Suprapubic skin (tissue), 4 donors: ENCODE measurements at regions not wholly inside any gene's neighbourhood (a gene's known extent, or its start where the extent isn't known, plus 50 kb on each side); places are given as distances from the start of the nearest gene placed in this dataset.

Experiments used
- DNase-seq, 2 donors: peaks; one replicate each; pipeline ENCODE4 v3.0.0-alpha.2; 2019; ENCODE audit warnings: low spot score in 2 of 2
- H3K27ac ChIP-seq: fragments of 200-600 bp; sonication (generic); one replicate; pipeline ENCODE4 v1.5.1; 2019
- H3K27me3 ChIP-seq: fragments of 200-600 bp; sonication (generic); one replicate; pipeline ENCODE4 v1.5.1; 2019
- H3K36me3 ChIP-seq: fragments of 200-600 bp; sonication (generic); one replicate; pipeline ENCODE4 v1.5.1; 2019
- H3K4me1 ChIP-seq: fragments of 200-600 bp; sonication (generic); one replicate; pipeline ENCODE4 v1.5.1; 2019
- H3K4me3 ChIP-seq: fragments of 200-600 bp; sonication (generic); one replicate; pipeline ENCODE4 v1.5.1; 2019; ENCODE audit warnings: mild to moderate bottlenecking
- H3K9me3 ChIP-seq: fragments of 200-600 bp; sonication (generic); one replicate; pipeline ENCODE4 v1.5.1; 2019
- EP300 ChIP-seq: sonication (generic); formaldehyde crosslinking; IDR thresholded peaks from one replicate; pipeline ENCODE4 v1.6.1; 2017; ENCODE audit warnings: antibody characterized with exemption
- POLR2A ChIP-seq, 2 donors: fragments of 450-650 bp; IDR thresholded peaks; one replicate each; pipeline ENCODE4 v1.6.1; 2017; ENCODE audit warnings: antibody characterized with exemption in 2 of 2, mild to moderate bottlenecking in 2 of 2, moderate library complexity in 2 of 2
- POLR2AphosphoS5 ChIP-seq, 3 donors: sonication (generic); formaldehyde crosslinking; IDR thresholded peaks; one replicate each; pipeline ENCODE4 v1.6.1; 2017; ENCODE audit warnings: antibody characterized with exemption in 3 of 3
- WGBS: methylation state at CpG from one replicate; pipeline ENCODE4 v1.1.5; 2018; 5-methylcytosine and 5-hydroxymethylcytosine counted together
- TF ChIP-seq, protein P1 (sequence below), 2 donors: fragments of 200-600 bp in 1 of 2; fragments of 450-650 bp in 1 of 2; sonication (generic) in 1 of 2; IDR thresholded peaks; one replicate each; pipeline ENCODE4 v1.5.1; 2016 to 2019; ENCODE audit warnings: antibody characterized with exemption in 2 of 2, mild to moderate bottlenecking in 1 of 2, moderate library complexity in 1 of 2

DNA sequence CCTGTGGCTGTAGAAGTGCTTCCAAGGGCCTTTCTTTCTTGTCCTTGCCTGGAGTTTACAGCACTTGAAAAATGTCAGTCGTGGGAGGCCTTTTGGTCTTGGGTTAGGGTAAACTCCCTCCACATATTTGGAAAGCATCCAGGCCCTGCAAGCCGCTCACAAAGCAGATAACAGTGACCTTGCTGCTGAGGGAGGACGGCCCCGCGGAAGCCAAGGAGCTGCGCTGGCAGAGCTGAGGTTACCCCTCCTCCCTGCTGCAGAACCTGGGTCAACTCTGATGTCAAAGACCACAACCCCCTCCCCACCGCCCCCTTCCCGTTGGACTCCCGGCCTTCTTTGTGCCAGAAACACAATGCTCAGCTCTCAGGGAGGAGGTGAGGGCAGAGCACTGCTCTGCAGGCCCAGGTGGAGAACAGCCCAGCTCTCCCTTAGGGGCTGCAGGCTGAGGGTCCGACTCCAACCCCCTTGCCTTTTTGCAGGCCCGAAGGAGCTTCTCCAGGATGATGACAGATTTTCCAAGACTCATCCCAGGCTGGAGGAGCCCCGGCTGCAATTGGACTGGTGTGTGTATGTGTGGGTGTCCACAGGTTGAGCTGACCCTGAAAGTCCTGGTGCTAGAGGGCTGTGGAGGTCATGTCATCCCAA is 957.6 kb upstream of the ZNF722 start:
- Histone ChIP-seq H3K4me3 (no peak overlapping the region), H3K9me3 (peaks cover 37% of the 10 kb centered on the region), H3K27ac (no peak overlapping the region), H3K36me3 (no peaks in the 10 kb centered on the region), H3K27me3 (no peaks in the 10 kb centered on the region), H3K4me1 (no peaks in the 10 kb centered on the region)
- TF ChIP-seq POLR2A (IDR thresholded peaks at IDR 0.05) (no peak), EP300 (no peak), POLR2AphosphoS5 (IDR thresholded peaks at IDR 0.05) (no peak)
- TF ChIP-seq, protein P1, sequence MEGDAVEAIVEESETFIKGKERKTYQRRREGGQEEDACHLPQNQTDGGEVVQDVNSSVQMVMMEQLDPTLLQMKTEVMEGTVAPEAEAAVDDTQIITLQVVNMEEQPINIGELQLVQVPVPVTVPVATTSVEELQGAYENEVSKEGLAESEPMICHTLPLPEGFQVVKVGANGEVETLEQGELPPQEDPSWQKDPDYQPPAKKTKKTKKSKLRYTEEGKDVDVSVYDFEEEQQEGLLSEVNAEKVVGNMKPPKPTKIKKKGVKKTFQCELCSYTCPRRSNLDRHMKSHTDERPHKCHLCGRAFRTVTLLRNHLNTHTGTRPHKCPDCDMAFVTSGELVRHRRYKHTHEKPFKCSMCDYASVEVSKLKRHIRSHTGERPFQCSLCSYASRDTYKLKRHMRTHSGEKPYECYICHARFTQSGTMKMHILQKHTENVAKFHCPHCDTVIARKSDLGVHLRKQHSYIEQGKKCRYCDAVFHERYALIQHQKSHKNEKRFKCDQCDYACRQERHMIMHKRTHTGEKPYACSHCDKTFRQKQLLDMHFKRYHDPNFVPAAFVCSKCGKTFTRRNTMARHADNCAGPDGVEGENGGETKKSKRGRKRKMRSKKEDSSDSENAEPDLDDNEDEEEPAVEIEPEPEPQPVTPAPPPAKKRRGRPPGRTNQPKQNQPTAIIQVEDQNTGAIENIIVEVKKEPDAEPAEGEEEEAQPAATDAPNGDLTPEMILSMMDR (IDR thresholded peaks at IDR 0.05) = no peak
- DNase-seq = no peak
- 89% methylated on average over 10 of the region's 12 CpGs for WGBS

- DNase-seq = no peak
- peaks cover 33% of the 10 kb centered on the region for H3K9me3 ChIP-seq
- 89% methylated on average over 3 of the region's 3 CpGs for WGBS
These were observed 956.9 kb upstream of the ZNF722 start for GRCh38 chr7:63041786-63042185.

DNA sequence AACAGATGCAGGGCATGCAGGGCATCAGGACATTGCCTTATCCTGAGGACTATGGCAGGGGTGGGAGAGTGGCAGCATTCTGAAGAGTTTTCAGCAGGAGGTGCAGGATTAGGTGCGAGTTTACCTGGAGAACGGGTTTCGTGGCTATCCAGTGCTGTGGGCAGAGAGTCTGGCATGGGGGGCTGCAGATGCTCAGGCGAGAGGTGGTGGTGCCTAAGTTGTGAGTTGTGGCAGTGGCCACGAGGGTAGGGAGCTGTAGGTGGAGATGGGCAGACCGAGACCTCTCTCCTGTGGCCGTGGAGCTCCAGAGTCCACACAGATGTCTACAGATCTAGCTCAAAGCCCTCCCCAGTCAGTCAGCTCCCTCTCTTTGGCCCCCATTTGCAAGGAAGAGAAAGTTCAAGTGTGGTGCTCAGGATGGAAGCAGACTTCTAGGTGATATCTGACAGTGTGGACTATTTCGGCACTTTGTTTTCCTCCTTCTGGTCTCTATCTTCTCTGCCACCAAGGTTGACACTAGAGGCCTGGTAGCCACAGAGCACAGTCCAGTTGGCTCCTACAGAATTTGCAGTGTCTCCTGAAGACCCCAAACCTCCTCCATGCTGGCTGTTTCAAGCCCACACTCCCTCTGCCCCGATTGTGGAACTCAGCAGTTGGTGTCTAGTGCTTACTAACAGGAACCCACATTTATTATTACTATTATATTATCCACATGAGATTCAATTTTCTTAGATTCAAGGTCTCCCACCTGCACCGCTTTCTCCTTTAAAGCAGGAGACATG is 955.7 kb upstream of the ZNF722 start:
- DNase-seq = no peak
- no peaks in the 10 kb centered on the region for H3K4me1 ChIP-seq
- no peaks in the 10 kb centered on the region for H3K27me3 ChIP-seq
- TF ChIP-seq POLR2A (IDR thresholded peaks at IDR 0.05) = no peak
- TF ChIP-seq, protein P1 (IDR thresholded peaks at IDR 0.05) = no peak
- TF ChIP-seq EP300 = no peak
- TF ChIP-seq POLR2AphosphoS5 (IDR thresholded peaks at IDR 0.05) = no peak
- H3K36me3 ChIP-seq = no peaks in the 10 kb centered on the region
- no peak overlapping the region for H3K27ac ChIP-seq
- 58% methylated on average over 10 of the region's 10 CpGs for WGBS
- H3K9me3 ChIP-seq = peaks cover 29% of the 10 kb centered on the region
- H3K4me3 ChIP-seq = no peak overlapping the region

More at GRCh38 chr7:63041786-63042185, 956.9 kb upstream of the ZNF722 start:
- TF ChIP-seq, protein P1 (IDR thresholded peaks at IDR 0.05) = no peak
- no peaks in the 10 kb centered on the region for H3K36me3 ChIP-seq
- H3K27ac ChIP-seq = no peak overlapping the region
- H3K27me3 ChIP-seq = no peaks in the 10 kb centered on the region
- no peak overlapping the region for H3K4me3 ChIP-seq
- H3K4me1 ChIP-seq = no peaks in the 10 kb centered on the region

GRCh38 chr7:63043657-63044543 is 954.7 kb upstream of the ZNF722 start:
- WGBS = 71% methylated on average over 7 of the region's 9 CpGs
- H3K9me3 ChIP-seq = peaks cover 22% of the 10 kb centered on the region
- DNase-seq = no peak

DNA sequence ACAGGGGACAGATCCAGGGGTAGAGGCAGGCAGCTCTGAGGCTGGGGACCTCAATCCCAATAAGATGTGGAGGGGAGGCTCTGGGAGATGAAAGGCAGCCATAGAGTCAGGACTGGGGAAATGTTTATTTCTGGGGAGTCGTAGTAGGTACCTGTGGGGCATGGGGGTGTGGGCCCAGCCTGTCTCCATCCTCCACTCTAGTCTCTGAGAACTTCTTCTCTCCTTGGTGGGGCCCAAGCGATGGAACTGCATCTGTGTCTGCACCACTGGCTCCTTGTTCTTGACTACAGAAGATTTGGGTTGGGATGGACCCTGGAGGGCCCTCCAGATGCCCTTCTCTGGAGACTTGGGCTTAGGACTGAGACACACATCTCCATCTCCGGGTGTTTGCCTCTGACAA is 953.9 kb upstream of the ZNF722 start:
- WGBS = 62% methylated on average over 3 of the region's 3 CpGs
- H3K36me3 ChIP-seq = no peaks in the 10 kb centered on the region
- H3K4me3 ChIP-seq = no peak overlapping the region
- no peak for DNase-seq
- no peaks in the 10 kb centered on the region for H3K4me1 ChIP-seq
- peaks cover 18% of the 10 kb centered on the region for H3K9me3 ChIP-seq
- no peak overlapping the region for H3K27ac ChIP-seq
- TF ChIP-seq, protein P1 (IDR thresholded peaks at IDR 0.05) = no peak
- no peak for TF ChIP-seq POLR2AphosphoS5 (IDR thresholded peaks at IDR 0.05)
- no peak for TF ChIP-seq EP300
- no peak for TF ChIP-seq POLR2A (IDR thresholded peaks at IDR 0.05)
- no peaks in the 10 kb centered on the region for H3K27me3 ChIP-seq

More at GRCh38 chr7:63043657-63044543, 954.7 kb upstream of the ZNF722 start:
- no peaks in the 10 kb centered on the region for H3K27me3 ChIP-seq
- H3K4me3 ChIP-seq = no peak overlapping the region
- H3K36me3 ChIP-seq = no peaks in the 10 kb centered on the region
- no peak for TF ChIP-seq EP300
- no peak overlapping the region for H3K27ac ChIP-seq
- no peaks in the 10 kb centered on the region for H3K4me1 ChIP-seq
